ENCODE measurements at regions not wholly inside any gene's neighbourhood (a gene's known extent, or its start where the extent isn't known, plus 50 kb on each side); places are given as distances from the start of the nearest gene placed in this dataset.

DNA sequence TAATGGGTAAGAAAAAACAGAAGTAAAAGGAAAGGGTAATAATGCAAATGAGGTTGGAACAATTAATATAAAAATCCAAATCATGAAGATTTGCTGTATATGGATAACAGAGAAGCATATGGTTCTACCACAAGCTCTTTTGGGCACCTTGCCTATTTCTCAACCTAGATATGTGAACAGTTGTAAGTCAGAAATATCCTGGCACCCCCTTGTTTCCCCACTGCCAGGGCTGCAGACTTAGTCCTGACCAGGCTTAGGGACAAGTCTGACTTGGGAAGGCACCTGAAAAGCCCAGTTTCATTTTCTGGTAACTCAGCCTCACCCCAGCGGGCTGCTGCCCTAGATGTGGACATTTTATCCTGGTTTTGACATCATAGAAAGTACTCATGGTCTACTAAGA is 183.2 kb upstream of the STAC start:
- DNase-seq = no peak

DNA sequence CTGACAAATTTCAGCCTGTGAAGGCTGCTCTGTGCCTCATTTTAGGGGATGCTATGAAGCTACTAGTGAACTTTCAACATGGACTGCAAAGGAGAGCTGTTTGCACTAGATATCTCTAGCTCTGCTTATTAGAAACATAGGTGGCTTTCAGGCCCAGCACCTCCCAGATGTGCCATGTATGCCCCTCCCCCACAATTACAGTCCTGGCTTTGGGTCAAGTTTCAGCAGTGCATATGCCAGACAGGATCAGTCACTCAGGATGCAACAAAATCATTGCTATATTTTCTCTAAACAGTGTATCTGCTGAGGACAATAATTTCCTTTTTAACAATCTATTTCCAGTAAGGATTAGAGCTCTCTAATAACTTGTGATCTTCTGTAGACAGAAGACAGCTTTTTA is 178.8 kb upstream of the STAC start:
- DNase-seq = no peak

DNA sequence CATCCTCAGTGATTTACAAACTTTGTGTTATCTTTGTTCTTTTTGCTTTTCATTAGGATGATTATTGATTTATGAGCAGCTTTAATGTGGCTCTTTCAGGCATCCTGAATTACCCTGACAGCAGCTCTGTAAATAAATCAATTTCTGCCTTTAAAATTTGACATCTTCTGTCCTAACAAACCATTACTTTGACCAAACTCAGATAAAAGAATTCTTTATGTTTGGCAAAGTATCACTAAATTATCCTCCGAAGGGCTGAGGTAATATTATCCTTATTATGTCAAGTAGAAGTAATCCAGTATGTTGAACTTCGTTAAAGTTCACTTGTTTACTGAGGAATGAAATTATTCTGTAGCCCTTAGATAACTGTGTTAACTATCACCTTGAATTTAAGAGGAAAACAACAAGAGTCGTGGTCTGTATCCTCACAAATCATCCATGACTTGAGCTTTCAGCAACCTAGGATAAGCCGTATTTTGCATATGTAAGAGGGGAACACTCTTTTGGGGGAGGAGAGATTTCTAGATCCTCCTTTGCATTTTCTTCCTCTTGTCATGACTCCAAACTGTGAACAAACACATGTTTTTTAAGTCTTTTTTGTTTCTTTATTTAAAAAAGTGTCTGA is 173.2 kb upstream of the STAC start:
- DNase-seq = no peak

DNA sequence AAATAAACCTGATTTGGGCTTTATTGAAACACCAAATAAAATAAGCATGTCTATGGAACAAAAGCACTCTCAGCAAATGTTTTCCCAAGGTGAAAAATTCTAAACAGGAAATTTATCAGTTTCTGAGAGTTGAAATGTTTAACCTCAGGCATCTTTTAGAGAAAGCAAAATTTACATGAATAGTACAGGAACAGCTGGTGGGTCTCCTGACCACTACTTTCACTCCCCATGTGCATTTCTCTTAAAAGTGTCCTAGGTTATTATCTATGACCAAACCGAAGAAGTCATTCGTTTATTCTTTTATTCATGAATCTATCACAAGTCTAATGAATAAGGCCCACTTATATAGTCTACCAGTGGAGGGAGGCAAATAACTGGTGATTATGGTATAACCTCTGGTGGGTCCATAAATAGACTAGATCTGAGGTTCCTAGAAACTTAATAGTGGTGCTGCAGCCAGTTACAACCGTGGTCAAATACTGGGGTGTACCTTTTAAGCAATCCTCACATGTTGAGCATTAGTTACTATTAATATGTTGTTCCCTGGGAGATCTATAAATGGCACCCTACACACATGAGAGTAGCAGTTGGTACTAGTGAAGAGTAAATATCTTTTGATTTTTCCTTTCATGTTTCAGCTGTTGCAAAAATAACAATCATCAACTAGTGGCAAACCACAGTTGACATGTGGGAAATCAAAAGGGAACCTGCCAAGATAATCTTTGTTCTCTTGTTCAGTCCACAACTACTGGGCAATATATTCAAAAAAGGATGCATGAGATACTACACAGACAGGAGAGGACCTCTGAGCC is 169.3 kb upstream of the STAC start:
- DNase-seq = no peak

DNA sequence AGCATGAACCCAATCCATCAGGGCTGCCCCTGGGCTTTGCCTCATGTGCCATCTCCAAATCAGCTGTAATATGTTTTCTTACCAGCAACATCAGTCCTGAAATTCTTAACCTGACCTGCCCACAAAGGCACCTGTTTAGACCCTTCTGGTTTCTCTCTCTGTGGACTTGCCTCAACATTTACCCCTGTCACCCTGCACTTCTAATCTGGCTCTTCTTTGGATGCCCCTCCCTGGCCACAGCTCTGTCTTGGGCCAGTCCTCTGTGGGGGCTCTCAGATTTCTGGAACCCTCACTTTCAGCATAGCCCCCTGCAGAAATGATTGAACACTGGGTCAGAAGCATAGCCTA is 168.7 kb upstream of the STAC start:
- no peak for DNase-seq

DNA sequence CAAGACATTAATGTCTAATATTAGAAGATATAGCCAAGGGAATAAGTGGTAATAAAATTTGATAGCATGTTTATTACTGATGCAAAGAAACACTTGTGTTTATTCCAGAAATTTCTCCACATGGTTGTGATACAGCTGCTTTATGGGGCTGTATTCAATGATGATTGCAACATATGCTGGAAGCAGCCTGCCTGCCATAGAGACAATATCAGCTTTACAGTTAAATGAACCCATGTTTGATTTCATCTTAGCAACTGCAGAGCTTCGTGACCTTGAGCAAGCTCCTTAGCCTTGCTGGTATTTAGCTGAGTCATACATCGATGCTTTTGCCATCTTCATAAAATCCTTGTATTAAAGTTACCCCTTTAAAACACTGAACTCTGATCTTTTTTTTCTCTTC is 168.1 kb upstream of the STAC start:
- no peak for DNase-seq

DNA sequence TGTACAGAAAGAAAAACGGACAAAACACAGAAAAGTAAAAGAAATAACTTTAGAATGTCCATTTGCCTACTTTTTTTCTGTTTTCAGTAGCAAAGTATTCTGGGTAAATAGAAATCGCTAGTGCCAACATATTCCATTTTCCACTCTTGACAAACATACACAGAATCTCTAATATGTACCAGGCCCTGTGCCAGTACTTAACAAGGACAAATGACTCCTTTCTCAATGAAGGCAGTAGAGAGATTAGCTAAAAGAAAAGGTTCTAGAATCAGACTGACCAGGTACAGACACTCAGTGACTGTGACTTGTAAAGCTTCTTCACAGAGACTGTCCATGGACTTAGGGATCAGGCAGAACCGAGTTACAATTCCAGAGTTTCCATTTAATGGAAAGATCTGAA is 165.8 kb upstream of the STAC start:
- no peak for DNase-seq

DNA sequence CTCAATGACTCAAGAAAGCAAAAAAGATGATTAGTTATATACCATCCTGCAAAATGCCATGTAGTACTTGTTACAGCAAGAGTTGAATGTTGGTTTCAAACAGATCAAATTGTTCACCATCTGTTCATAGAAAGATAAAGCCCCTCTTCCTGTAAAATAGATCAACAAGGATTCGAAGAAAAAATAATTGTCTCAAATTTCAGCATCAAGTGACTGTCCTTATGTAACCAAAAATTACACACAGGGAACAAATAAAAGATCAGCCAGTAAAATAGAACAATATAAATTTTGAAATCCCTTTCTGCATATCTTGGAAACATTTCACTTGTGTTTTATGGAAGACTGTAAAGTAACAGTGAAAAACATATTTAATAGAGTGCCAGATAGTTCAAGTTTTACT is 165.1 kb upstream of the STAC start:
- no peak for DNase-seq

DNA sequence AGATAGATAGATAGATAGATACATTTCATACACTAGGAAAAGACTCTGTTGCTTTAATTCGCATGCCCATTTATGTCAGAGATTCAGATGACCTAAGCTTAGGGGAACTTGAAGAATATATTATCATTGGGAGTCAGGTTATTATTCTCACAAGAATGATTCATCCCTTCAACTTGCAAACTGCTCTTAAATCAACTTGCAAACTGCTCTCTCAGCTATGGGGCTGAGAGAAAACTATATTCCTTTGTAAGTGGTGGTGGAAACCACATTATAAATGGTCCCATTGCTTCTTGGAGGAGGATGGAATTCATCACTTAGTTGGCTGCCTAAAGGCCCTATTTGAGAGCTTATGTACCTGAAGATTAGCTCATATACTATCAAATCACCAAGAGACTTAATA is 160.9 kb upstream of the STAC start:
- DNase-seq = no peak

DNA sequence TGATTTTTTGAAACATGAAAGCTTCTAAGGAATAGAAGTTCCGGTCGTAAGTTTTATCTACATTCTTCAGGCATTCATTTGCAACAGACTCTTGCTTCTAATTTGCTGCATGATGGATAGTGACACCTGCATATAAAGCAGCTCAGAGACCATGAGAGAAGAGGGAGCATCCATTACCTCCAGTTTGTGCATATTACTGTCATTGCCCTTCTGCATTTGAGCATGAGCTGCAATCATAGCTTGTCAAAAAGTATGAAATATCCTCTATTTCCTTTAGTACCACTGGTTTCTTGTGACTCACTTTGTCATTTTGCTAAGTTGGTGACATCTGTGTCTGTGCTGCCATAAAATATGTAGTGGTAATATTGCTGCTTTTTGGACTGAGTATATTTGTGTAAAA is 160.1 kb upstream of the STAC start:
- DNase-seq = no peak

DNA sequence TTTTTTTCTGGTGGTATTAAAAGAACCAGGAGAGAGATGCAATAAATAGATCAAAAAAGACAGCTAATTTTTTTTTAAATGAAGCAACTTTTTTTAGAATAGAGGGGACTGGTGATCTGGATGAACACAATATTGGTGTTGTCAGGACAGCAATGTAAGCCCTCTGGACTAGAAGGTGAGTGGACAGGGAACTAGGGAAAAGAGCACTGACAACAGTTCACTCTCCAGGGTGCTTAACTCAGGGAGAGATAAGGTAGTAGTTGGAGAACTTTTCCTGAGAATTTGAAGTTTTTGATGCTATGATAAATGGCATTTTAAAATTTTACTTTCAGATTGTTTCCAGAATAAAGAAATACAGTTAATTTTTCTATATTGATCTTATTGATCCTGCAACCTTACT is 158.3 kb upstream of the STAC start:
- no peak for DNase-seq

DNA sequence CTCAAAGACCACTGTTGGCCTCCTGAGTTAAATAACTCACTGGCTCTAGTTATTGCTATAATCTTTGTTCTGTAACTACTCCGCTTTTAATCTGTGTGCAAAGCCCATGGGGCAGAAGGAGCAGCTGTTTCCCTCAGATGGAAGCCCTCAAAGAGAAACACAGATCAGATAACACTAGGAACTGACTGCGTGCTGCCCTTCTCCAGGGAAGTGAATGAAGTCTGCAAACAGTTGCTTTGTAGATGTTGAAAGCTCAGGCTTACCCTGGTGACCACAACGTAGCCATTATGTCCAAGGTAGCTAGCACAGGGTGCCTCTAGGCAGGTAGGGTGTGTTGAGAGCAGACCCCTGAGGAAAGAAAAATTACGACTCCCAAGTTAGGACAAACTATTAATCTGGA is 152.3 kb upstream of the STAC start:
- DNase-seq = no peak

DNA sequence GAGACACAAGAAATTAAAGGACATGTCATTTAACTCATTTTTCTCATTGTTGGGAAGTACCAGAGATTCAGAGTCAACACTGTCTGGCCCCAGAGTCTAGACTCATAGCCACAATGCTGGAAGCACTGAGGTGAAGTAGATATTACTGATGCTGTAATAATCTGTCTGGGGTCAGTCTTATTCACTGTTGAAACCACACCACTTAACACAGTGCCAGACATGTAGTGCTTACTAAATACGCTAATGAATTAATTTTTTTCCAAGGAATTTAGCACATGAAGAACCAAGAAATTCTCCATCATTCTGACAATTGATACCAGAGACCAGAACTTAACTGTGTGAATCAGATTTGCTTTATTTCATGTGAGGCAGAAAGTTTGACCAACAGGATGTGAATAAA is 150.8 kb upstream of the STAC start:
- DNase-seq = no peak

DNA sequence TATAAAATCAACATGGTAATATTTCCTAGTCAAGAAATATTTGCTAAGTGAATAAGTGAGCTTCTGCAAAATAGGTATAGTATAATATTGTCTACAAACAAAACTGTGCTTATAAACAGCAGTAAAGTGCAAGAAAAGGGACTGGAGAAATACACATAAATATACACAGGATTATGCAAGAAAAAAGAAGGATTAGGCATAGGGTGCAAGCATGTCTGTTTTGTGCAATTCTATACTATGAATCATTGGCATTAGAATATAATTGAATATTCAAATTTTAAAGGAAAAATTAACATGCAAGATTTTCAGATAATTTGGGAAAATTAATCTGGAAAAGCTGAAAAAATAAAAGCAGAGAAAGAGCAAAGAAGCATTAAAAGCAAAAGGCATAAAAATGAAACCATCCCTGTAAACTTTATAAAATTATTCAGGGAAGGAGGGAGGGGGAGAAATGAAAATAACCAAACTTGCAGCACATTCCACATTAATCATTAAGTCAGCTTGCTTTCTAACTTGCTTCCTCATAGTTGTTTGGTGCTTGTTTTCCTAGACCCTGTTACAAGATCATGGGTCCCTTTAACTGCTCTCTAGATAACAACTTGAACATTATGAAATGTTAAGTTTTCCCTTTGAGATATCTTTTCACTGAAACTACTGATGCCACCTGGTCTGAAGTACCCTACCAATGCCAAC is 147.4 kb upstream of the STAC start:
- DNase-seq = no peak

DNA sequence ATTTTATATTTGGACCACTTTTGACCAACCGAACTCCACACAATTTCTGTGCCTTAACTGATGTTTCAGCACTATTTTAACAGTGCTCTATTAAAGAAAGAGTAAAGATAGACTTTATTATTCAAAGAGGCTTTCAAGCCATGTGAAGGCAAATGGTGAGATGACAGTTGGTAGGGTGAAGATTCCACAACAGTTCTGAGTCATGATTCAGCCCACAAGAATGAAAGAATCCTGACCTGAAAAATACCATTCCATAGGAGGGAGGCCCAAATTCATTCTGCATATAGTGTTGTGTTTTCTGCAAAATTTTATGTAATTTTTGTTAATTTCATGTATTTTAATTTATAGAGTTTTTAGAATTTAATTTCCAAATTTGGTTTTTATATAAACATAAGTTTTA is 135.6 kb upstream of the STAC start:
- DNase-seq = no peak

DNA sequence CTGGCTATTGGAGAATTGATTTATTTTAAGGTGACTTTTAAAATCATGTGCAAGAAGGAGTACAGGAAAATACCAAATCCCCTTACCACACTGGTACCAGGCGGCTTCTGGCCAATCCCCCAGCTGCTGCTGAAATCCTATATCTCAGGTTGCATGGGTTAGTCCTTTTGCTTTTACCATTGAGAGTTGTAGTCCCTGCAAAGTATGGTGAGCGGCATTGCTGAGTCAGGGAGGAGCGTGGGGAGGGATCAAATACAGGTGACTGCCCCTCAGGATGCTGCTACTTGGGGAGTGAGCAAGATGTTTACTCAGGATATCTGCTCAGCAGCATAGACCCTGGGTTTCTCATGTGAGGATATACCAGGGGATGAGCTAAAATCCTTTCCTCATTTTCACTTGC is 131.9 kb upstream of the STAC start:
- DNase-seq = no peak

DNA sequence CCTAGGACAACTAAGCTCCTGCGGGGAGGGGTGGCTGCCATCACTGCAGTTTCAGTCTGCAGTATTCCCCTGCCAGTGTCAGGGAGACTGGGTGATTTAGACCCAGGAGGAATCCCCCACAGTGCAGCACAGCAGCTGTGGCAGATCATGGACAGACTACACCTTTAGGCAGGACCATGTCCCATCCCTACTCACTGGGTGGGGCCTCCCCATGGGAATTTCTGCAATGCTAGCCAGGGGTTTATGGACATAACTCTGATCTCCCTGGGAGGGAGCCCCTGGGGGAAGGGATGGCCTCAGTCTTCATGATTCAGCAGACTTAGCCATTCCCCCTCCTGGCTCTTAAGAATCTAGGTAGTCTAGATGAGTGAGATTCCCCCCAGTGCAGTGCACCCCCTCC is 130.1 kb upstream of the STAC start:
- no peak for DNase-seq

DNA sequence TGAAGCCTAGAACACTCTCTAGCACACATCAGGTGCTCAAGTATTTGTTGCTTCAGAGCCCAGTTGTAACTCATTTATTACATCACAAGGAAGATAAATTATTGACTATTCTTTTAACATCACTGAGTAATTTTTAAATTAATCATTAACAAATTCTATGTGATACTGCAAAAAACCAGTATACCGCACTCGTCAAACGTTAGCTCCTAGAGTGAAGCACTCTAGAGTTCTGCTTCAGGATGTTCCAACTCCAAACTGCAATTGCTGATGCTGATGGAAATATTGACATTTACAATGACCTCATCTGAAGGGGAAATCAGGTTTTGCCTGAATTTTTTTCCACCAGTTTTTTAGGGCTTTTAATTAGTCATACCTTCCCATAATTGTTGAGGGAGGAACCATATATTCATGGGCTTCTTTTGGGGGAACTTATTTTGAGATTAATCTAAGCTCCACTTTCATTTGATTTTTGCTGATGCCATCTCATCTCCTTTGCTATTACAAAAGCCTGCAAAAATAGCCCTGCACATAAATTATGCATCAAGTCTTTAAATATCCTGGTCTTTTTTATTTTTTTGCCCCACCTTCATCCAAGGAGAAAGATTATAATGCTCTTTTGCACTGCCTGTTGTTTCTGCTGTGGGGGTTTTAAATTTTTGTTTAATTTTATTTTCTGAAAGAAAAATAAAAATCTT is 123.0 kb upstream of the STAC start:
- DNase-seq = no peak

DNA sequence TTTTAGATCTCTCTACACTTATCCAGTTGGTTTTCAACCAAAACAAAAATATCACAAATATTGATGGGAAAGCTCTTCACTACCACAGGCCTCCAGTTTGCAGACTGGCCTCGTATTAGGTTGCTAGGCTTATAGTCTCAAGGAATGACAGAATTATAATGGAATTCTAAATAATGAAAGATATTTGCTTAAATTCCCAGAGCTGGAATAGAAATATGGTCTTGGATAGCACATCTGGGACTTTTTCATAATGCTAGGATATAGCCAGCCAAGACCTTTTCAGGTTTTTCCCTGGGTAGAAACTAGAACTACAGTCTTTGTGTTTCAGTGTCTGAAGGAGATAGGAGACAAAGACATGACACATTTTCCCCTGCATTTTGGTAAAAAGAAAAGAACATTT is 121.9 kb upstream of the STAC start:
- DNase-seq = no peak

DNA sequence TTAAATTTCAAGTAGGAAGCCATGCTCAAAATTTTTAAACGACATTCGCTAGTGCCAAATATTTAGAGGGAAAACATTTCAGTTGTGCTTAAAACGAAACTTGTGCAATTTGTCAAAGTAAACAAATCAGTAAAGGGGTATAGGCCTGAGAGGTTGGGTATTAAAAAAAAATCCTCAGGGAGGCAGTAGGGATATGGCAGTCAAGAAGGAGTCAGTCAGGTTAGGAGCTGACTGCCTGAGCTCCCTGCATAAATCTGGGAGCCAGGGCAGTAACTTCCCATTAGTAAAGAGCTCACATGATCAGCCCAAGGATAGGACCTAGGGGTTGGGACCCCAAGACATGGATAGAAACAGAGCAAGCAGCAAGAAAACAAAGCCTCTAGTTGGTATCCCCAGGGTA is 120.7 kb upstream of the STAC start:
- no peak for DNase-seq

DNA sequence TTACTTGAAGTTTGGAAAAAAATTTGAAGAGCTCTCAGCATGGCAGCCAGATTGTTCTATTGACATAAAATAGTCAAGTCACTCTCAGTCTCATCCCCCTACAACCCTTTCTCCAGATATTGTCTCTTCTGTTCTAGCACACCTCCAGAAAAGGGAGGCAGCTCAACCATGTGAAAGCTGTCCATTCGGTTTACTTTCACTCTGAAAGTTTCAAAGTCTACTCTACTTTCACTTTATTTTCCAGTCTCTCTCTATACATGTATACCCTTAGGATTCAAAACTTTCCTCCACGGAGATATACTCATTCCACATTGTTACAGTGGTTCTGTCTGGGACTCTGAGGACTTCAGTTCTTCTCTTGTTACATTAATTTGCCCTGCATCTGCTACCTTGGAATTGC is 111.0 kb upstream of the STAC start:
- DNase-seq = no peak

DNA sequence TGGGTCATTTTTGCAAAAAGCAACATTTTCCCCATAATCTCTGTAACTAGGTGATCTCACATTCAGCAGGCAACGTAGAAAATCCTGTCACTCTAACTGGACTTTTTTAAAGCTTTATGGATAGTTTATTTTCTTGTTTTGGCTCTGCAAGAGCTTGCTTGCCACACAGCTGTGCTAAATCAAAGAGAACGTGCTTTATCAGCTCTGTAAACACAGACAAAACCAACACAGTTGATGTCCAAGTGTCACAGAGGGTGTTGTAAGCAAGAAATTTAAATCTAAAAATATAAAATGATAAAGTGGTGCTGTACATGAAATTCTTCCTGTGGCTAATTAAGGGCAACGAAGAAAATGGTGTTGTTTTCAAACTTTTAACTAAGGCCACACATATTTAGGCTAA is 97.5 kb upstream of the STAC start:
- DNase-seq = no peak

DNA sequence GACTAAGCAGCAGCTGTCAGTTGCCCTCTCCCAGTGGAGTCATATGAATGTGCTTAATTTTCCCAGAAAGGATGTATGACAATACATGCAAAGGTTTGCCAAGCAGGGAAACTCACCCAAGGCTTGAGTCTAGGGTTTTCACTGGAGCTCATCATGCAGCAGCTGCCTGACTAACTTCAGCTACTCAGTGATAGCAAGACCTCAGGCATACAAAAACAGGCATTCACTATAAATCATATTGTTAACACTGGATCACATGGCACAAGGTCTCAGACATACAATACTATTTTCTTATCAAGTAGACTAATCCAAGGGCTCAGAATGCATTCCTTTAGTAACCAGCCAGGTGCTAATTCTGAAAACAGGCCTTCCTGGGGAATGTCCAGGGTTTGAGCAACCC is 85.0 kb upstream of the STAC start:
- DNase-seq = no peak

DNA sequence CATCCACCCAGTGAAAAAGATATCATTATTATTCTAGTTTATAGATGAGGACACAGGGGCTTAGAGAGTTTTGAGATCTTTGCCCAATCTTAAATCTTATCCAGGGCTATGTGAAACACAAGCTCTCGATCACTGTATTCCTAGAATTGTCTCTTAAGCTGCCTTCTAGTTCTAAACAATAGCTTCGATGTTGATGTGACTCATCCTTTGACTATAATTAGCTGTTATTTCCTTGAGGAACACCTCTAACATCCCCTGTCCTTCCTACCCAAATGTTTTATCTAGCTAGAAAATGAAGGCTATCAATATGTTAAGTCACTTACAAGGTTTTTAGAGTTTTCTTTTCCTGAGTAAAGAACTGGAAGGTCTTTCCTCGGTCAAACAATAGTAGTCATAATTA is 83.1 kb upstream of the STAC start:
- no peak for DNase-seq
